Keratinocyte (primary cell): ENCODE measurements at regions not wholly inside any gene's neighbourhood (a gene's known extent, or its start where the extent isn't known, plus 50 kb on each side); places are given as distances from the start of the nearest gene placed in this dataset.

Experiments used
- CTCF ChIP-seq, 3 experiments: IDR thresholded peaks in 1 of 3; conservative IDR thresholded peaks in 1 of 3; optimal IDR thresholded peaks in 1 of 3; 2 replicates in 2 of 3; 3 replicates in 1 of 3; pipeline versions ENCODE3 to v1.5.1; 2011; ENCODE audit warnings: low read length in 3 of 3, mild to moderate bottlenecking in 3 of 3, moderate library complexity in 2 of 3, control low read depth in 1 of 3, inconsistent platforms in 1 of 3; ENCODE audit not compliant: insufficient read depth in 2 of 3; ENCODE audit errors: extremely low read depth in 1 of 3
- EZH2 ChIP-seq: IDR thresholded peaks from one replicate; pipeline ENCODE4 v1.6.1; 2012; ENCODE audit warnings: inconsistent platforms, mild to moderate bottlenecking, low read length, moderate library complexity

DNA sequence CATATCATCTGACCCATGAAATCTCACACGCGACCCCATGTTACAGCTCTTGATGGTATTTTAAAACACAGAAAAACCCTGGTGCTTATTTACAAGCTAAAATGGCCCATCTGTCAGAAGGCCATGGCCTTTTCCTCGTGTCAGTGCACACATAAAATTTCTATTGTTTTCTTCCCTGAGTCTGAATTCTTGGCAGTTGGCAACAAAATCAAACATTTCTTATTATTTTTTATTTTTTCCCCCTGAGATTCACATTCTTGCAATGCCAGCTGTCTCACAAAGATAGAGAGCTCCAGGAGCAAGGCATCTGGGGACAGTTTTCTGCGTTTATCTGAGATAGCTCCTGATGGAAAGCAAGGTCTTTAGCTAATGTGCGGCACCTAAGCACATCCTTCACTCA is 818.1 kb upstream of the TMEM132C start:
- TF ChIP-seq CTCF (optimal IDR thresholded peaks at IDR 0.05 in 1 of 3, IDR thresholded peaks at IDR 0.05 in 1 of 3, conservative IDR thresholded peaks at IDR 0.05 in 1 of 3; ENCODE audit: extremely low read depth in 1 of 3, insufficient read depth in 2 of 3, low read length in 3 of 3) (no peak), EZH2 (no peak)
